ENCODE measurements at regions not wholly inside any gene's neighbourhood (a gene's known extent, or its start where the extent isn't known, plus 50 kb on each side); places are given as distances from the start of the nearest gene placed in this dataset.

DNA sequence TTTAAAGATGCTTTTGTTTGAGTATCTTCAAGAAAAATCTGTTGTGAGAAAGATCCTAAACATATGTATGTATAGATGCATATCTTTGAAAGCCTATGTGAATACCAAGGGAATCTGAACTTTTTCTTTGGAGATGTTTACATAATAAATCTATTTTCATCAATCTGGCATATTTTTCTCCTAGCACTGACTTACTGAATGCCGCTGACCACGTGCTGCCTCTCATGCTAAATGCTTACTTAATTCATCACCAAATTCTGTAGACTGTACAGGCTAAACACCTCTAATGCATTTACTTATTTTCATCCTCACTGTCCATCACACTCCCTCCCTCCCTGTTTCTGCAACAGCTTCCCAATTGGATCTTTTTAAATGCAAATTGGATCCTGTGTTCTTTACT is 566.2 kb upstream of the WWC1 start (continued):
- TF ChIP-seq SSRP1 (CRISPR knock-in tag; IDR thresholded peaks at IDR 0.05): no peak
- TF ChIP-seq, protein P1, sequence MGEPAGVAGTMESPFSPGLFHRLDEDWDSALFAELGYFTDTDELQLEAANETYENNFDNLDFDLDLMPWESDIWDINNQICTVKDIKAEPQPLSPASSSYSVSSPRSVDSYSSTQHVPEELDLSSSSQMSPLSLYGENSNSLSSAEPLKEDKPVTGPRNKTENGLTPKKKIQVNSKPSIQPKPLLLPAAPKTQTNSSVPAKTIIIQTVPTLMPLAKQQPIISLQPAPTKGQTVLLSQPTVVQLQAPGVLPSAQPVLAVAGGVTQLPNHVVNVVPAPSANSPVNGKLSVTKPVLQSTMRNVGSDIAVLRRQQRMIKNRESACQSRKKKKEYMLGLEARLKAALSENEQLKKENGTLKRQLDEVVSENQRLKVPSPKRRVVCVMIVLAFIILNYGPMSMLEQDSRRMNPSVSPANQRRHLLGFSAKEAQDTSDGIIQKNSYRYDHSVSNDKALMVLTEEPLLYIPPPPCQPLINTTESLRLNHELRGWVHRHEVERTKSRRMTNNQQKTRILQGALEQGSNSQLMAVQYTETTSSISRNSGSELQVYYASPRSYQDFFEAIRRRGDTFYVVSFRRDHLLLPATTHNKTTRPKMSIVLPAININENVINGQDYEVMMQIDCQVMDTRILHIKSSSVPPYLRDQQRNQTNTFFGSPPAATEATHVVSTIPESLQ (CRISPR knock-in tag; conservative IDR thresholded peaks at IDR 0.05): no peak
- no peak for TF ChIP-seq FOXK2 (IDR thresholded peaks at IDR 0.05)
- no peak for TF ChIP-seq TCF12 (IDR thresholded peaks at IDR 0.05)
- no peak for TF ChIP-seq TCF12 (CRISPR knock-in tag; IDR thresholded peaks at IDR 0.05)

DNA sequence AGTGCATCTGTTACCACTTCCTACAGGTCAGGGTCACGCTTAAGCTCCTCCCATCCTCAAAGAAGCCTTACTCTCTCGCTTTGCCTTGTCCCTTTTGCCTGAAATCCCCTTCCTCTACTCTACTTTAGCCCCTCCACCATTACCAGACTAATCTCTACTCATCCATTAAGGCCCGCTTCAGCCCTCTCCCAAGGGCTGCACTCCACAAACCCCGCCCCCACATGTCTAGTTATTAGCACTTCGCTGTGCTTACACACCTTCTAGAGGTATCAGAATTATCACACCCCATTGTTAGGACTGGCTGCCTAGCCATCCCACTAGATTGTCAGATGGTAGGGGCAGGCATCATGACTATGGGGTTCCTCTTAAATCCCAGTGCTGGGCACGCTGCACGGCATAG is 565.7 kb upstream of the WWC1 start:
- Histone ChIP-seq H4K20me1 (ENCODE audit: insufficient read depth, low read length) (no peaks in the 10 kb centered on the region), H3K4me1 (ENCODE audit: insufficient read depth, low read length) (no peaks in the 10 kb centered on the region), H3K36me3 (replicated peaks in 1 of 2; ENCODE audit: control insufficient read depth in 1 of 2, insufficient read depth in 2 of 2, low read length in 2 of 2) (no peaks in the 10 kb centered on the region), H3K4me2 (ENCODE audit: low read depth, low read length) (no peak overlapping the region), H3K79me2 (ENCODE audit: insufficient read depth, low read length) (no peaks in the 10 kb centered on the region), H3K9me3 (ENCODE audit: low read length) (no peaks in the 10 kb centered on the region), H2AFZ (ENCODE audit: low read length) (no peak overlapping the region), H3K27me3 (ENCODE audit: control insufficient read depth in 1 of 2, insufficient read depth in 2 of 2, low read length in 2 of 2) (no peaks in the 10 kb centered on the region), H3K27ac (ENCODE audit: extremely low read length, insufficient read depth, low read length) (no peak overlapping the region), H3K9ac (ENCODE audit: insufficient read depth, low read depth, low read length) (no peak overlapping the region), H3K4me3 (replicated peaks in 1 of 3; ENCODE audit: insufficient read depth in 1 of 3, low read depth in 2 of 3, low read length in 3 of 3) (no peak overlapping the region)
- DNase-seq (ENCODE audit: low spot score) (no peak), FAIRE-seq (no peak), ATAC-seq (no peak)
- 32% methylated on average over 7 of the region's 7 CpGs for WGBS (ENCODE audit: low lambda C conversion rate)
- BruUV-seq (replicated peaks): no TSS peak
- POLR2A ChIA-PET: no interaction called here
- intact Hi-C loops (cut with micrococcal nuclease; ENCODE audit: unreplicated experiment) (no loop called here), in situ Hi-C loops (cut with HindIII; ENCODE audit: extremely low pct_ligation_motif_present, low pct_unique_long_range_greater_than_20kb) (loop anchor here (10.0 kb wide), 2 partner anchors 299 to 499 kb away; no protein-coding TSS in a partner anchor)
- CTCF ChIA-PET (ENCODE audit: low intra/inter-chr PET ratio, low total read pairs): no interaction called here
- no peak for TF ChIP-seq ZNF510 (CRISPR knock-in tag; IDR thresholded peaks at IDR 0.05; ENCODE audit: low read depth)
- TF ChIP-seq NFIB (CRISPR knock-in tag; IDR thresholded peaks at IDR 0.05; ENCODE audit: borderline replicate concordance): no peak
- no peak for TF ChIP-seq SMYD3 (CRISPR knock-in tag; IDR thresholded peaks at IDR 0.05)
- no peak for TF ChIP-seq BRD4 (CRISPR knock-in tag; IDR thresholded peaks at IDR 0.05)
- no peak for TF ChIP-seq DMAP1 (CRISPR knock-in tag; IDR thresholded peaks at IDR 0.05)
- TF ChIP-seq SRF (IDR thresholded peaks at IDR 0.05; ENCODE audit: low read depth, low read length): no peak
- TF ChIP-seq ZMAT3 (CRISPR knock-in tag; conservative IDR thresholded peaks at IDR 0.05): no peak
- no peak for TF ChIP-seq JARID2 (CRISPR knock-in tag; IDR thresholded peaks at IDR 0.05; ENCODE audit: insufficient replicate concordance)
